CD4-positive, alpha-beta T cell (primary cell): ENCODE measurements at regions not wholly inside any gene's neighbourhood (a gene's known extent, or its start where the extent isn't known, plus 50 kb on each side); places are given as distances from the start of the nearest gene placed in this dataset.

ENCODE experiments used
- ATAC-seq: fragments of 200-7000 bp; cut with Tn5 transposase; one replicate; pipeline ENCODE4 v1.10.0; 2022; ENCODE audit warnings: mild to moderate bottlenecking; ENCODE audit not compliant: poor library complexity
- CTCF ChIA-PET: fragments of 350-600 bp; sonication (Branson Sonifier 250); formaldehyde crosslinking; loops from one replicate; lab custom pipeline; 2021; ENCODE audit warnings: antibody characterized with exemption, inconsistent platforms; lab: Charles Lee
- POLR2A ChIA-PET: fragments of 350-600 bp; sonication (Branson Sonifier 250); formaldehyde crosslinking; loops from one replicate; lab custom pipeline; 2021; ENCODE audit warnings: antibody characterized with exemption, inconsistent platforms; lab: Charles Lee
- DNase-seq, 14 experiments: peaks; one replicate each; pipeline ENCODE4 v3.0.0-alpha.2; 2013 to 2020; ENCODE audit warnings: mixed read lengths in 2 of 14
- H3K27ac ChIP-seq, 2 donors: one replicate each; pipeline versions ENCODE4 v1.5.1 to v1.7.0; 2013; ENCODE audit warnings: low read length in 2 of 2, low read depth in 1 of 2, mild to moderate bottlenecking in 1 of 2
- H3K27me3 ChIP-seq, 2 experiments: 1 replicate in 1 of 2; 2 replicates in 1 of 2; pipeline versions ENCODE4 v1.6.1 to v1.7.0; 2013; ENCODE audit warnings: low read length in 2 of 2, control low read depth in 1 of 2, mild to moderate bottlenecking in 1 of 2, moderate library complexity in 1 of 2; ENCODE audit not compliant: insufficient read depth in 2 of 2, control insufficient read depth in 1 of 2
- H3K36me3 ChIP-seq: one replicate; pipeline ENCODE4 v1.6.1; 2013; ENCODE audit warnings: low read length, control low read depth; ENCODE audit not compliant: insufficient read depth
- H3K4me1 ChIP-seq: one replicate; pipeline ENCODE4 v1.6.1; 2013; ENCODE audit warnings: low read length, control low read depth; ENCODE audit not compliant: insufficient read depth
- H3K4me3 ChIP-seq: one replicate; pipeline ENCODE4 v1.5.1; 2013; ENCODE audit warnings: mild to moderate bottlenecking, low read length, moderate library complexity
- H3K9me3 ChIP-seq, 2 experiments: 1 replicate in 1 of 2; 2 replicates in 1 of 2; pipeline versions ENCODE4 v1.6.1 to v1.7.0; 2013; ENCODE audit warnings: low read length in 2 of 2, mild to moderate bottlenecking in 2 of 2, control low read depth in 1 of 2, moderate library complexity in 1 of 2; ENCODE audit not compliant: control insufficient read depth in 1 of 2, insufficient read depth in 1 of 2
- H3K27ac Mint-ChIP-seq: one replicate; pipeline ENCODE4 v1.8.0; 2020; ENCODE audit warnings: mixed read lengths
- H3K27me3 Mint-ChIP-seq: one replicate; pipeline ENCODE4 v1.8.0; 2021; ENCODE audit warnings: mixed read lengths
- H3K36me3 Mint-ChIP-seq: one replicate; pipeline ENCODE4 v1.8.0; 2021; ENCODE audit warnings: low read depth, mixed read lengths
- H3K4me1 Mint-ChIP-seq: one replicate; pipeline ENCODE4 v1.8.0; 2021; ENCODE audit warnings: low read depth, mixed read lengths
- H3K4me3 Mint-ChIP-seq: one replicate; pipeline ENCODE4 v1.8.0; 2020; ENCODE audit warnings: mild to moderate bottlenecking, mixed read lengths
- H3K9me3 Mint-ChIP-seq: one replicate; pipeline ENCODE4 v1.8.0; 2020; ENCODE audit warnings: mixed read lengths
- CTCF ChIP-seq: fragments of 200-600 bp; IDR thresholded peaks from one replicate; pipeline ENCODE4 v1.8.0; 2022; ENCODE audit warnings: antibody characterized with exemption, mild to moderate bottlenecking
- intact Hi-C, 2 experiments: fragments of 100-400 bp; cut with DNase I in 1 of 2; cut with micrococcal nuclease in 1 of 2; formaldehyde crosslinking; loops; one replicate each; pipeline versions ENCODE4 v1.15.1 to v1.9.0; 2023 to 2025; cut with DNase I, micrococcal nuclease

GRCh38 chr1:221514806-221515205 lies 227.1 kb downstream of the DUSP10 start:
- Histone ChIP-seq H3K4me1 (no peaks in the 10 kb centered on the region), H3K9me3 (no peaks in the 10 kb centered on the region), H3K36me3 (no peaks in the 10 kb centered on the region), H3K4me3 (no peak overlapping the region), H3K27me3 (no peaks in the 10 kb centered on the region), H3K27ac (no peak overlapping the region)
- ChIA-PET CTCF (no interaction called here), POLR2A (no interaction called here)
- H3K4me3 Mint-ChIP-seq = no peak overlapping the region
- H3K4me1 Mint-ChIP-seq = no peaks in the 10 kb centered on the region
- H3K36me3 Mint-ChIP-seq = no peaks in the 10 kb centered on the region
- no peak for ATAC-seq
- TF ChIP-seq CTCF = no peak
- intact Hi-C loops = no loop called here
- no peak for DNase-seq
- no peaks in the 10 kb centered on the region for H3K9me3 Mint-ChIP-seq
- H3K27me3 Mint-ChIP-seq = no peaks in the 10 kb centered on the region
- no peak overlapping the region for H3K27ac Mint-ChIP-seq

- no peak overlapping the region for H3K4me3 Mint-ChIP-seq
- H3K27me3 Mint-ChIP-seq = no peaks in the 10 kb centered on the region
- Histone ChIP-seq H3K4me3 (no peak overlapping the region), H3K9me3 (no peaks in the 10 kb centered on the region), H3K27me3 (no peaks in the 10 kb centered on the region), H3K4me1 (no peaks in the 10 kb centered on the region), H3K36me3 (no peaks in the 10 kb centered on the region), H3K27ac (no peak overlapping the region)
- ChIA-PET CTCF (no interaction called here), POLR2A (no interaction called here)
- no peak for ATAC-seq
- H3K4me1 Mint-ChIP-seq = no peaks in the 10 kb centered on the region
- H3K27ac Mint-ChIP-seq = no peak overlapping the region
- no peaks in the 10 kb centered on the region for H3K36me3 Mint-ChIP-seq
- TF ChIP-seq CTCF = no peak
- no peaks in the 10 kb centered on the region for H3K9me3 Mint-ChIP-seq
- no peak for DNase-seq
- intact Hi-C loops = no loop called here
Measured at GRCh38 chr1:221515496-221515895, 226.4 kb downstream of the DUSP10 start.

- CTCF ChIA-PET = no interaction called here
- Histone ChIP-seq H3K36me3 (no peaks in the 10 kb centered on the region), H3K27me3 (no peaks in the 10 kb centered on the region), H3K4me3 (no peak overlapping the region), H3K9me3 (no peaks in the 10 kb centered on the region), H3K4me1 (no peaks in the 10 kb centered on the region), H3K27ac (no peak overlapping the region)
- no peaks in the 10 kb centered on the region for H3K36me3 Mint-ChIP-seq
- no peak overlapping the region for H3K4me3 Mint-ChIP-seq
- no peaks in the 10 kb centered on the region for H3K9me3 Mint-ChIP-seq
- intact Hi-C loops = no loop called here
- POLR2A ChIA-PET = no interaction called here
- ATAC-seq (no peak), DNase-seq (no peak)
- no peaks in the 10 kb centered on the region for H3K4me1 Mint-ChIP-seq
- peaks cover 4% of the 10 kb centered on the region for H3K27me3 Mint-ChIP-seq
- H3K27ac Mint-ChIP-seq = no peak overlapping the region
- no peak for TF ChIP-seq CTCF
Measured at GRCh38 chr1:221517961-221518360, 223.9 kb downstream of the DUSP10 start.
